ENCODE measurements at regions not wholly inside any gene's neighbourhood (a gene's known extent, or its start where the extent isn't known, plus 50 kb on each side); places are given as distances from the start of the nearest gene placed in this dataset.

DNA sequence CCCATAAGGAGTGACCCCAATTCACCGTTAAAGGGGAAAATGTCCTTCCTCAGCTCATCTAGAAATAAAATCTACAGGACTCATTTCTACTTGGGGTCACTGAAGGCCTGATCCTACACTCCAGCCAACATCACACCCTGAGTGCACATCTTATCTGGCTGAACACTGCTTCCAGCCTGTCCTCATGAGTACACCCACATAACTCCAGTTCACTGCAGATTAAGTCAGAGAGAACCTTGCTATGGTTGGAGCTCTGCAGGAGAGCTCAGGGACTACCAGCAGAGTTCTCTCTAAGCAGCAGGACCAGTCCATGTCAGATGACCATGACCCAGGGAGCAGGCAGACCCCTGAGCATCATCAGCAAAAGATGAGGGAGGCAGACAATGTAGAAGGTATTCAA, 126.9 kb upstream of the MAP3K1 start:
- TF ChIP-seq TAF1 (IDR thresholded peaks at IDR 0.05; ENCODE audit: borderline replicate concordance, insufficient read depth, low read length) (no peak), SIN3A (IDR thresholded peaks at IDR 0.05; ENCODE audit: borderline replicate concordance, insufficient read depth, low read length) (no peak), POLR2AphosphoS5 (IDR thresholded peaks at IDR 0.05; ENCODE audit: low read depth, low read length) (no peak), FOXP2 (optimal IDR thresholded peaks at IDR 0.05; ENCODE audit: borderline replicate concordance, extremely low read depth, extremely low read length, insufficient read depth) (no peak)
- TF ChIP-seq, protein P1, sequence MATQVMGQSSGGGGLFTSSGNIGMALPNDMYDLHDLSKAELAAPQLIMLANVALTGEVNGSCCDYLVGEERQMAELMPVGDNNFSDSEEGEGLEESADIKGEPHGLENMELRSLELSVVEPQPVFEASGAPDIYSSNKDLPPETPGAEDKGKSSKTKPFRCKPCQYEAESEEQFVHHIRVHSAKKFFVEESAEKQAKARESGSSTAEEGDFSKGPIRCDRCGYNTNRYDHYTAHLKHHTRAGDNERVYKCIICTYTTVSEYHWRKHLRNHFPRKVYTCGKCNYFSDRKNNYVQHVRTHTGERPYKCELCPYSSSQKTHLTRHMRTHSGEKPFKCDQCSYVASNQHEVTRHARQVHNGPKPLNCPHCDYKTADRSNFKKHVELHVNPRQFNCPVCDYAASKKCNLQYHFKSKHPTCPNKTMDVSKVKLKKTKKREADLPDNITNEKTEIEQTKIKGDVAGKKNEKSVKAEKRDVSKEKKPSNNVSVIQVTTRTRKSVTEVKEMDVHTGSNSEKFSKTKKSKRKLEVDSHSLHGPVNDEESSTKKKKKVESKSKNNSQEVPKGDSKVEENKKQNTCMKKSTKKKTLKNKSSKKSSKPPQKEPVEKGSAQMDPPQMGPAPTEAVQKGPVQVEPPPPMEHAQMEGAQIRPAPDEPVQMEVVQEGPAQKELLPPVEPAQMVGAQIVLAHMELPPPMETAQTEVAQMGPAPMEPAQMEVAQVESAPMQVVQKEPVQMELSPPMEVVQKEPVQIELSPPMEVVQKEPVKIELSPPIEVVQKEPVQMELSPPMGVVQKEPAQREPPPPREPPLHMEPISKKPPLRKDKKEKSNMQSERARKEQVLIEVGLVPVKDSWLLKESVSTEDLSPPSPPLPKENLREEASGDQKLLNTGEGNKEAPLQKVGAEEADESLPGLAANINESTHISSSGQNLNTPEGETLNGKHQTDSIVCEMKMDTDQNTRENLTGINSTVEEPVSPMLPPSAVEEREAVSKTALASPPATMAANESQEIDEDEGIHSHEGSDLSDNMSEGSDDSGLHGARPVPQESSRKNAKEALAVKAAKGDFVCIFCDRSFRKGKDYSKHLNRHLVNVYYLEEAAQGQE (IDR thresholded peaks at IDR 0.05; ENCODE audit: insufficient read depth in 1 of 2, low read depth in 2 of 2, low read length in 2 of 2), result no peak

DNA sequence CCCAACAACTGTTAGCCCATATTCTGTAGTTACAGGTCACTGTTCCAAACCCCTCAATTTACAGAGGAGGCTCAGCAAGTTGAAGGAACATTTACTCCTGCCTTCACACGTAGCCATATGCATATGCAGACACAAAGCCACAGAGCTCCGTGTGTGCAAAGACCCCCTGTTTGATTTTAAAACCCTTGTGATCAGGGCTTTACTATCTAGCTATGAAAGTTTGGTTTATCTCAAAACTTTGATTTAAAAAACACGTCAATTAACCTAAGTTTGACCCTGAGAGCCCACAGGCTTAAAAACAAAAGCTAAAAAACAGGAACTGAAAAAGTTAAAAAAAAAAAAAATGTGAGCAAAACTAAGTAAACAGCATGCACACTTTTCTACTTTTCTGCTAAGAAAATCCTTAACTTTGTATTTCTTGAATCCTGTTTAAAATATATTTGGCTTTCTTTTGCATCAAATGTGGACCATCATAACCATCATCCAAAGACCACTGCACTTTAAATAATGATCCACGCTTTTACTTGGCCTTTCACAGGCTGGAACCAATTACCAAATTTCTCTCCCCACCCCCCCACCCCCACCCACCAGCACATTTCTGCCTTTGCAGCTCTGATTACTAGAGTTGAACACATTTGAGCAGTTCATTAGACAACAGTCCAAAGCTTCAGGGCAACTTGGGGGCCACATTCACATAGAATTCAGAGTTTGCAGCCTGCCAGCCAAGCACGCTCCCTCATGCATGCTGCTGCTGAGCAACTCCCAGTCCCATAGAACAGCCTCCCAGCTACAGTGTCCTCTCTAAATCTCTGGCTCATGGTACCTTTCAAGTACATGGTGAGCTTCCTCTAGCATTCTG, 128.8 kb upstream of the MAP3K1 start:
- no peak for TF ChIP-seq POLR2AphosphoS5 (IDR thresholded peaks at IDR 0.05; ENCODE audit: low read depth, low read length)
- TF ChIP-seq FOXP2 (optimal IDR thresholded peaks at IDR 0.05; ENCODE audit: borderline replicate concordance, extremely low read depth, extremely low read length, insufficient read depth), result no peak
- no peak for TF ChIP-seq SIN3A (IDR thresholded peaks at IDR 0.05; ENCODE audit: borderline replicate concordance, insufficient read depth, low read length)
- TF ChIP-seq TAF1 (IDR thresholded peaks at IDR 0.05; ENCODE audit: borderline replicate concordance, insufficient read depth, low read length), result no peak
- TF ChIP-seq, protein P1 (IDR thresholded peaks at IDR 0.05; ENCODE audit: insufficient read depth in 1 of 2, low read depth in 2 of 2, low read length in 2 of 2), result no peak

DNA sequence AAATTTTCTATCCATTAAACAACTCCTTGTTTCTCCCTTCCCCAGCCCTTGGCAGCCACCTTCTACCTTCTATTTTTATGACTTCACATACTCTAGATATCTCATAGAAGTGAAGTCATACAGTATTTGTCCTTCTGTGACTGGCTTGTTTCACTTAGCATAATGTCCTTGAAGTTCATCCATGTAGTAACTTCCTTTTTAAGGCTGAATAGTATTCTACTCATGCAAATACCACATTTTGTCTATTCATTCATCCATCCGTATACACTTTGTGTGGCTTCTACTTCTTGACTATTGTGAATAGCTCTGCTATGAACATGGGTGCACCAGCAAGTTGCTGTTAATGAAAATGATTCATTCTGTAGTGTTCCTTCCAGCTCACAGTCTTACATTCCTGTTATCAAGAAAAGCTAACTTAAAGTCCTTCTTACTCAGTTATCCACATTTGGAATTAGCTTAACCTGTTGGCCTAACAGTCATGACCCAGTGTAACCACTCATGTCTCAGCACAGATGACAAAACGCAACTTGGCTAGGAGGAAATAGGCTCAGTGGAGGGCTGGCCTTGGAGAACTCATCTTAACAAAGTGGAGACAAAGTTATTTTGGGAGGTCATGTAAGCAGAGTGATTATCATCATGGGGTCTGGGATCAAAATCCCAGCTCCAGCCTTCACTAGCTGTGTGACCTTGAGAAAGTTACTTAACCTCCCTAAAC, 129.7 kb upstream of the MAP3K1 start:
- TF ChIP-seq, protein P1 (IDR thresholded peaks at IDR 0.05; ENCODE audit: insufficient read depth in 1 of 2, low read depth in 2 of 2, low read length in 2 of 2), result no peak
- TF ChIP-seq TAF1 (IDR thresholded peaks at IDR 0.05; ENCODE audit: borderline replicate concordance, insufficient read depth, low read length) (no peak), POLR2AphosphoS5 (IDR thresholded peaks at IDR 0.05; ENCODE audit: low read depth, low read length) (no peak), FOXP2 (optimal IDR thresholded peaks at IDR 0.05; ENCODE audit: borderline replicate concordance, extremely low read depth, extremely low read length, insufficient read depth) (no peak), SIN3A (IDR thresholded peaks at IDR 0.05; ENCODE audit: borderline replicate concordance, insufficient read depth, low read length) (no peak)

DNA sequence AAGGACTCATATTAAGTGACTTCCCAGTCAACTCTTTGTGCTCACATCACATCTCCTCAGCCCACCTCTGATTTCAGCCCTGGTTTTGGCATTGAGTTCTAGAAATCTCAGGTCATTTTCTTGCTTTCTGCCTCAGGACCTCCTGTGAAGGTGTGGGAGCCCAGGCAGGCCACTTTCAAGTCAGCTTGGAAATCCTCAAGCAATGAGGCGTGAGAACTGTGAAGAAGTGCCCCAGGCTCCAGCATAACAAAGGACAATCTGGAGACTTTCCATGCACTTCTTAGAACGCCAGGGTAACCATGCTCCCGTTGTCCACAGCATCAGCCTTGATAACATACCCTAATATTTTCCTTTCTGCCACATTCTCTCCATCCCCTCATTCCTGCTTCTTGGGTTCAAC, 131.2 kb upstream of the MAP3K1 start:
- TF ChIP-seq FOXP2 (optimal IDR thresholded peaks at IDR 0.05; ENCODE audit: borderline replicate concordance, extremely low read depth, extremely low read length, insufficient read depth), result no peak
- TF ChIP-seq POLR2AphosphoS5 (IDR thresholded peaks at IDR 0.05; ENCODE audit: low read depth, low read length), result no peak
- no peak for TF ChIP-seq TAF1 (IDR thresholded peaks at IDR 0.05; ENCODE audit: borderline replicate concordance, insufficient read depth, low read length)
- no peak for TF ChIP-seq SIN3A (IDR thresholded peaks at IDR 0.05; ENCODE audit: borderline replicate concordance, insufficient read depth, low read length)
- TF ChIP-seq, protein P1 (IDR thresholded peaks at IDR 0.05; ENCODE audit: insufficient read depth in 1 of 2, low read depth in 2 of 2, low read length in 2 of 2), result no peak

Measured in PFSK-1 (cell line).